Hematopoietic multipotent progenitor cell treated with erythropoietin and hydrocortisone succinate and interleukin-3 and kit ligand, for 4 days (in vitro differentiated cells): ENCODE measurements at regions not wholly inside any gene's neighbourhood (a gene's known extent, or its start where the extent isn't known, plus 50 kb on each side); places are given as distances from the start of the nearest gene placed in this dataset.
A peak's percentile ranks its signal among the peaks of the same experiment; 100 is the strongest.
"Not testable (repeated sequence)": the region's sequence is repeated elsewhere in the genome, so short reads cannot be mapped to it uniquely, and the experiment has no call there.

ENCODE experiments used
- DNase-seq: peaks from one replicate; pipeline ENCODE4 v3.0.0-alpha.2; 2015

GRCh38 chr3:192968901-192969300, 51.2 kb upstream of the MB21D2 start:
- DNase-seq, result not testable (repeated sequence)

GRCh38 chr3:192980632-192981031, 63.0 kb upstream of the MB21D2 start:
- peak; percentile 44 for DNase-seq

GRCh38 chr3:192986379-192986778, 68.7 kb upstream of the MB21D2 start:
- DNase-seq, result no peak

GRCh38 chr3:192991356-192991755, 73.7 kb upstream of the MB21D2 start:
- DNase-seq, result no peak

GRCh38 chr3:192992361-192992760, 74.7 kb upstream of the MB21D2 start:
- no peak for DNase-seq

GRCh38 chr3:192993411-192993810, 75.8 kb upstream of the MB21D2 start:
- DNase-seq, result no peak

GRCh38 chr3:193001113-193001512, 83.5 kb upstream of the MB21D2 start:
- DNase-seq, result not testable (repeated sequence)

- DNase-seq, result not testable (repeated sequence)
These were observed 86.0 kb upstream of the MB21D2 start for GRCh38 chr3:193003624-193004023.

GRCh38 chr3:193008654-193009053, 91.0 kb upstream of the MB21D2 start:
- DNase-seq, result no peak

- no peak for DNase-seq
These were observed 92.5 kb upstream of the MB21D2 start for GRCh38 chr3:193010191-193010590.

- DNase-seq, result no peak
These were observed 94.3 kb upstream of the MB21D2 start for GRCh38 chr3:193011958-193012357.

GRCh38 chr3:193014902-193015301, 97.2 kb upstream of the MB21D2 start:
- no peak for DNase-seq

GRCh38 chr3:193016437-193016901, 98.8 kb upstream of the MB21D2 start:
- DNase-seq, result peak; percentile 3

- DNase-seq, result no peak
These were observed 103.9 kb upstream of the MB21D2 start for GRCh38 chr3:193021506-193022010.

- DNase-seq, result no peak
These were observed 105.6 kb upstream of the MB21D2 start for GRCh38 chr3:193023218-193023617.

- DNase-seq, result no peak
These were observed 110.6 kb upstream of the MB21D2 start for GRCh38 chr3:193028258-193028657.

- peak; percentile 6 for DNase-seq
These were observed 112.1 kb upstream of the MB21D2 start for GRCh38 chr3:193029800-193030199.

GRCh38 chr3:193030276-193030675, 112.6 kb upstream of the MB21D2 start:
- DNase-seq, result peak; percentile 20

GRCh38 chr3:193031911-193032310, 114.3 kb upstream of the MB21D2 start:
- no peak for DNase-seq

GRCh38 chr3:193033226-193033780, 115.6 kb upstream of the MB21D2 start:
- no peak for DNase-seq

GRCh38 chr3:193037828-193038227, 120.2 kb upstream of the MB21D2 start:
- DNase-seq, result not testable (repeated sequence)

- DNase-seq, result no peak
These were observed 121.4 kb upstream of the MB21D2 start for GRCh38 chr3:193039058-193039457.

- peak; percentile 61 for DNase-seq
These were observed 123.4 kb upstream of the MB21D2 start for GRCh38 chr3:193040836-193041672.

GRCh38 chr3:193046371-193046770, 128.7 kb upstream of the MB21D2 start:
- DNase-seq, result no peak
